ENCODE measurements at regions not wholly inside any gene's neighbourhood (a gene's known extent, or its start where the extent isn't known, plus 50 kb on each side); places are given as distances from the start of the nearest gene placed in this dataset.

DNA sequence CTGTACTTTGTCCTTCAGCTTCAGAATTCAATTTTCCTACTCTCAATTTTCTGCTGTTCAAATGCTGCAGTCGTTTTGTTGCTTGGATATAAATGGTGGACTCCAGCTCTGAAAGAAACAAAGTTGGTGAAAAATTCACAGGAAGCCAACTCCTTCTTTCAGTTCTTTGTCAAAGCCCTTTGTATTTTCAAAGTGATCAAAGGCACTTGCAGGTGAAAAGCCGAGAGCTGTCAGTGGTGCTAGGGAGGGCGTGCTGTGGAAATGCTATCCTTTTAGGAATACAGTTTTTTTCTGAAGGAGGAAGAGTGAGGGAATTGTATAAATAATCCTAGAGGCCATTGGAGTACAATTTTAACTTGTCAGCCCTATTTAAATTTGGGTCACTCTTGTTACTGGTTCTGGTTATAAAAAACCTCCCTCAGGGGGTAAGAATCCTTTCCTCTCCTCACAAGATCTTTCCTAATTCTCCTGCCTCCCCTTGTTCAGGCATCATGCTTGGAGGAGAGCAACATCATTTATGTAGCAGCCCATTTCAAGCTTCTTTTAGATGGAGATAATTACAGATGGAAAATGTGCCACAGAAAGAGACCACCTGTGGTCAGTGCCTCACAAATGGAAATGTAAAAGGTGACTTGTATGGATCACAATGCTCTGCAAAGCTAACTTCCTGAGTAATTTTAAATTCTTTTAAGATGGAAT is 62.5 kb upstream of the GHR start:
- no peak for DNase-seq

DNA sequence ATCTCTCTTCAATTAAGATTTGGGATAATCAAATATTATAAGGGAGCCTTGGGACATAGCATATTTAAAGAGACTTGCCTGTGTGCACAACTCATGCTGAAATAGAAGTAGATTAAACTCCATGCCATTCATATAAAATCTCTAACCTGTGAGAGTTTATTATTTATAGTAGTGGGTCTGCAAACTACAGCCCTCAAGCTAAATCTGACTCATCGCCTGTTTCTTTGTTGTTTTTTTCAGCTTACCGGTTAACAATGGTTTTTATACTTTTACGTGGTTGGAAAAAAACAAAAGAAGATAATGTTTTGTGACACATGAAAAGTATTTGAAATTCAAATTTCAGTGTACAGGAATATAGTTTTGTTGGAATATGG is 61.9 kb upstream of the GHR start:
- DNase-seq, result no peak

DNA sequence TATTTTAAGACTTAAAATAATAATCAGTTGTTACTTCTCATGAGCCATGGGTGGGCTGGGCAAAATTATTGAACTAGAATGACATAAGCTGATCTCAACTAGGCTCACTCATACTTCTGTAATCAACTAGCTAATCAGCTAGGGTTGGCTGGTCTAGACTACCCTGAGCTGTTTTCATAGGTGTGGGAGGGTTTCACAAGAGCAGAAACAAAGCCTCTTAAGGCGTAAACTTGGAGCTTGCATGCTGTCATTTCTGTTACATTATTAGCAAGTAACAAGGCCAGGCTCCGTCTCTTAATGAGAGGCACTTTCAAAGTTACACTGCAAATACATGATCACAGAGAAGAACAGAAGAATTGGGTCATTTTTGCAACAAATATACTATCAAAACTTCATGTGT is 57.2 kb upstream of the GHR start:
- no peak for DNase-seq

Measured in fibroblast of skin of back (primary cell).